ENCODE measurements at regions not wholly inside any gene's neighbourhood (a gene's known extent, or its start where the extent isn't known, plus 50 kb on each side); places are given as distances from the start of the nearest gene placed in this dataset.

DNA sequence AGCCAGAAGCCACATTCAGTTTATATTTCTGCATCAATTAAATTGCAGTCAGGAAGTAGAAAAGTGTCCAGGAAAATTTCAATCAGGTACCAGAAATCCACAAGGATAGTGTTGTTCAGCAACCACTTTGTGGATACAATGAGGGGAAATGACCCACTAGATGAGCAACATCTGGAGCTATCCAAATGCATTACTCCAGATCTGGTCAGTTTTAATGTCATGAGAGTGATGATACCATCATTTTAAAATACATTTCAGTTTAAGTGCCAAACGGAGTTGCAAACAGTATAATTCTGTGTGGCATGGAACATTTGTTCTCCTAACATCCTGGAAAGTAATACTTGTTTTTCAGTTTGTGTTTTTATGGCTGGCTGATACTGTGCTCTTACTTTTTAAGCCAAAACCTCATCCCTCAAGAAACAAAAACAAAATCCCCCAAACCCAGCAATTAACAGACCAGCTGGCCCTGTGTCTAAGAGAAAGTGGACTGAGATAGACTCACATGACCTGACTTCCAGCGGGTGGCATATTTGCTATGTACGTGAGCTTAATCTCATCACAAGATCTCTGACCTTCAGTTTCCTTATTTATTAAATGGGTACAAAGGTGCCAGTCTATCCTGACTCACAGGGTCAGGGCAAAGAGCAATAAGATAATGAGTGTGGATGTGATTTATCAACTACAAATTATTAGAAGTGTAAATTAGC lies 58.8 kb upstream of the CNKSR3 start:
- no peak for ATAC-seq
- no peaks in the 10 kb centered on the region for H3K27me3 ChIP-seq (ENCODE audit: insufficient read depth, low read length)
- POLR2A ChIA-PET: no interaction called here

More for the DNA sequence above, 58.8 kb upstream of the CNKSR3 start:
- Histone ChIP-seq H3K79me2 (ENCODE audit: insufficient read depth, low read length) (no peaks in the 10 kb centered on the region), H3K4me3 (replicated peaks in 1 of 2; ENCODE audit: low read depth in 1 of 2, low read length in 2 of 2) (no peak overlapping the region), H3K27ac (ENCODE audit: low read depth, low read length) (no peak overlapping the region), H3K4me1 (ENCODE audit: control insufficient read depth in 1 of 2, insufficient read depth in 2 of 2, low read length in 2 of 2) (no peaks in the 10 kb centered on the region), H3K36me3 (ENCODE audit: control insufficient read depth in 1 of 2, insufficient read depth in 2 of 2, low read length in 2 of 2) (no peaks in the 10 kb centered on the region), H3K4me2 (ENCODE audit: low read length) (no peak overlapping the region), H2AFZ (ENCODE audit: low read depth, low read length, poor library complexity, severe bottlenecking) (no peak overlapping the region), H3K9me3 (ENCODE audit: control insufficient read depth in 1 of 2, insufficient read depth in 1 of 2, low read depth in 1 of 2, low read length in 2 of 2) (no peaks in the 10 kb centered on the region), H3K9ac (ENCODE audit: low read length) (no peak overlapping the region), H4K20me1 (ENCODE audit: insufficient read depth) (no peaks in the 10 kb centered on the region), H3K9me2 (ENCODE audit: insufficient read depth) (no peaks in the 10 kb centered on the region)
- no peak for DNase-seq (ENCODE audit: low read depth, low spot score)
- TF ChIP-seq, protein P1, sequence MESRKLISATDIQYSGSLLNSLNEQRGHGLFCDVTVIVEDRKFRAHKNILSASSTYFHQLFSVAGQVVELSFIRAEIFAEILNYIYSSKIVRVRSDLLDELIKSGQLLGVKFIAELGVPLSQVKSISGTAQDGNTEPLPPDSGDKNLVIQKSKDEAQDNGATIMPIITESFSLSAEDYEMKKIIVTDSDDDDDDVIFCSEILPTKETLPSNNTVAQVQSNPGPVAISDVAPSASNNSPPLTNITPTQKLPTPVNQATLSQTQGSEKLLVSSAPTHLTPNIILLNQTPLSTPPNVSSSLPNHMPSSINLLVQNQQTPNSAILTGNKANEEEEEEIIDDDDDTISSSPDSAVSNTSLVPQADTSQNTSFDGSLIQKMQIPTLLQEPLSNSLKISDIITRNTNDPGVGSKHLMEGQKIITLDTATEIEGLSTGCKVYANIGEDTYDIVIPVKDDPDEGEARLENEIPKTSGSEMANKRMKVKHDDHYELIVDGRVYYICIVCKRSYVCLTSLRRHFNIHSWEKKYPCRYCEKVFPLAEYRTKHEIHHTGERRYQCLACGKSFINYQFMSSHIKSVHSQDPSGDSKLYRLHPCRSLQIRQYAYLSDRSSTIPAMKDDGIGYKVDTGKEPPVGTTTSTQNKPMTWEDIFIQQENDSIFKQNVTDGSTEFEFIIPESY (IDR thresholded peaks at IDR 0.05; ENCODE audit: extremely low read depth, insufficient replicate concordance, low read length): no peak
- TF ChIP-seq YY1 (IDR thresholded peaks at IDR 0.05; ENCODE audit: extremely low read depth, insufficient replicate concordance, low read depth, low read length): no peak
- TF ChIP-seq, protein P2, sequence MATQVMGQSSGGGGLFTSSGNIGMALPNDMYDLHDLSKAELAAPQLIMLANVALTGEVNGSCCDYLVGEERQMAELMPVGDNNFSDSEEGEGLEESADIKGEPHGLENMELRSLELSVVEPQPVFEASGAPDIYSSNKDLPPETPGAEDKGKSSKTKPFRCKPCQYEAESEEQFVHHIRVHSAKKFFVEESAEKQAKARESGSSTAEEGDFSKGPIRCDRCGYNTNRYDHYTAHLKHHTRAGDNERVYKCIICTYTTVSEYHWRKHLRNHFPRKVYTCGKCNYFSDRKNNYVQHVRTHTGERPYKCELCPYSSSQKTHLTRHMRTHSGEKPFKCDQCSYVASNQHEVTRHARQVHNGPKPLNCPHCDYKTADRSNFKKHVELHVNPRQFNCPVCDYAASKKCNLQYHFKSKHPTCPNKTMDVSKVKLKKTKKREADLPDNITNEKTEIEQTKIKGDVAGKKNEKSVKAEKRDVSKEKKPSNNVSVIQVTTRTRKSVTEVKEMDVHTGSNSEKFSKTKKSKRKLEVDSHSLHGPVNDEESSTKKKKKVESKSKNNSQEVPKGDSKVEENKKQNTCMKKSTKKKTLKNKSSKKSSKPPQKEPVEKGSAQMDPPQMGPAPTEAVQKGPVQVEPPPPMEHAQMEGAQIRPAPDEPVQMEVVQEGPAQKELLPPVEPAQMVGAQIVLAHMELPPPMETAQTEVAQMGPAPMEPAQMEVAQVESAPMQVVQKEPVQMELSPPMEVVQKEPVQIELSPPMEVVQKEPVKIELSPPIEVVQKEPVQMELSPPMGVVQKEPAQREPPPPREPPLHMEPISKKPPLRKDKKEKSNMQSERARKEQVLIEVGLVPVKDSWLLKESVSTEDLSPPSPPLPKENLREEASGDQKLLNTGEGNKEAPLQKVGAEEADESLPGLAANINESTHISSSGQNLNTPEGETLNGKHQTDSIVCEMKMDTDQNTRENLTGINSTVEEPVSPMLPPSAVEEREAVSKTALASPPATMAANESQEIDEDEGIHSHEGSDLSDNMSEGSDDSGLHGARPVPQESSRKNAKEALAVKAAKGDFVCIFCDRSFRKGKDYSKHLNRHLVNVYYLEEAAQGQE (IDR thresholded peaks at IDR 0.05; ENCODE audit: low read depth): no peak
- ChIA-PET CTCF (no interaction called here), RAD21 (ENCODE audit: low non-redundant PET in 1 of 2, low total read pairs in 2 of 2, uncharacterized antibody in 2 of 2, unreplicated experiment in 2 of 2) (no interaction called here)
- intact Hi-C loops (cut with micrococcal nuclease): no loop called here
- BruUV-seq (replicated peaks): no TSS peak
